ENCODE measurements at regions not wholly inside any gene's neighbourhood (a gene's known extent, or its start where the extent isn't known, plus 50 kb on each side); places are given as distances from the start of the nearest gene placed in this dataset.

DNA sequence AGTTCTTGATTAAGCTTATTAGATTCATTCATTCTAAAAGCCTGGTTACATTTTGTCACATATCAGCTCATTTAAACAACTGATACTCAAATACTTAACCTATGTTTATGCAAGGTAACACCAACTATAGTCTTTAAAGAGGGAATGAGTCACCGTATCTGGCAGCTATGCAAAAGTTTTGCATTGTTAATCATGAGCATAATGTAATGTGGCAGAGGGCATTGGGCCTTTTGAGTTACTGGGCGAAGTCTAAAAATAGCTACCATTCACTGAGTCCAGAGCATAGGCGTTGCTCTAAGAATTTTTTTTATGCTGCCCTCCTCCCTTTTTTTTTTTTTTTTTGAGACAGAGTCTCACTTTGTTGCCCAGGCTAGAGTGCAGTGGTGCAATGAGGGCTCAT is 277.7 kb upstream of the ZNF717 start:
- TF ChIP-seq, protein P1, sequence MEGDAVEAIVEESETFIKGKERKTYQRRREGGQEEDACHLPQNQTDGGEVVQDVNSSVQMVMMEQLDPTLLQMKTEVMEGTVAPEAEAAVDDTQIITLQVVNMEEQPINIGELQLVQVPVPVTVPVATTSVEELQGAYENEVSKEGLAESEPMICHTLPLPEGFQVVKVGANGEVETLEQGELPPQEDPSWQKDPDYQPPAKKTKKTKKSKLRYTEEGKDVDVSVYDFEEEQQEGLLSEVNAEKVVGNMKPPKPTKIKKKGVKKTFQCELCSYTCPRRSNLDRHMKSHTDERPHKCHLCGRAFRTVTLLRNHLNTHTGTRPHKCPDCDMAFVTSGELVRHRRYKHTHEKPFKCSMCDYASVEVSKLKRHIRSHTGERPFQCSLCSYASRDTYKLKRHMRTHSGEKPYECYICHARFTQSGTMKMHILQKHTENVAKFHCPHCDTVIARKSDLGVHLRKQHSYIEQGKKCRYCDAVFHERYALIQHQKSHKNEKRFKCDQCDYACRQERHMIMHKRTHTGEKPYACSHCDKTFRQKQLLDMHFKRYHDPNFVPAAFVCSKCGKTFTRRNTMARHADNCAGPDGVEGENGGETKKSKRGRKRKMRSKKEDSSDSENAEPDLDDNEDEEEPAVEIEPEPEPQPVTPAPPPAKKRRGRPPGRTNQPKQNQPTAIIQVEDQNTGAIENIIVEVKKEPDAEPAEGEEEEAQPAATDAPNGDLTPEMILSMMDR (IDR thresholded peaks at IDR 0.05) = no peak
- TF ChIP-seq POLR2A (IDR thresholded peaks at IDR 0.05) = no peak
- TF ChIP-seq EP300 (IDR thresholded peaks at IDR 0.05) = no peak

Measured in ovary (tissue), 3 donors.